HUES48 (cell line): ENCODE measurements at regions not wholly inside any gene's neighbourhood (a gene's known extent, or its start where the extent isn't known, plus 50 kb on each side); places are given as distances from the start of the nearest gene placed in this dataset.

Experiments used
- H3K27ac ChIP-seq: one replicate; pipeline ENCODE4 v1.7.0; 2013; ENCODE audit warnings: low read depth, low read length, inconsistent platforms
- H3K27me3 ChIP-seq: 2 replicates; pipeline ENCODE4 v1.6.1; 2013; ENCODE audit warnings: mild to moderate bottlenecking, low read length; ENCODE audit not compliant: control insufficient read depth, insufficient read depth
- H3K36me3 ChIP-seq: 2 replicates; pipeline ENCODE4 v1.6.1; 2013; ENCODE audit warnings: low read length; ENCODE audit not compliant: control insufficient read depth, insufficient read depth
- H3K4me1 ChIP-seq: 2 replicates; pipeline ENCODE4 v1.6.1; 2013; ENCODE audit warnings: mild to moderate bottlenecking, low read length; ENCODE audit not compliant: control insufficient read depth, insufficient read depth
- H3K4me3 ChIP-seq: 2 replicates; pipeline ENCODE4 v1.5.1; 2013; ENCODE audit warnings: mild to moderate bottlenecking, low read depth, low read length
- H3K9ac ChIP-seq: 2 replicates; pipeline ENCODE4 v1.6.1; 2013; ENCODE audit warnings: mild to moderate bottlenecking, low read depth, low read length, moderate library complexity
- H3K9me3 ChIP-seq: 2 replicates; pipeline ENCODE4 v1.6.1; 2013; ENCODE audit warnings: low read length; ENCODE audit not compliant: control insufficient read depth, insufficient read depth

DNA sequence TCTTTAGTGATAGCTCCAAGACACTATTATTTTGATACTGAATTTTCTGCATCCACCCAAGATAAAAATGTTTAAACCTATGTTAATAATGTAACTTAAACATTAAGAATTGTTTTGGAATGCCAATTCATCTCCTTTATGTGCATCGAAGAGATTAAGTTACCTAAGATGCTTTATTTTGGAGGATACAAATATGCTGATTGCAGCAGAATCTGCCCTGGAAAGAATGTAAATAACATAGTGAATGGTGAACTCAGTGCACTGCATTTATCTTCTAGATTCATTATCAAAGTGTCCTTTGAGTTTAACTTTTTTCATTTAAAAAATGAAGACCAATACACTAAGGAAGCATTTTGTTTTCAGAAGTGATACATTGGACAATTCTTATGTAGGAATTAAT lies 757.2 kb downstream of the MRPL39 start:
- H3K27me3 ChIP-seq, result no peaks in the 10 kb centered on the region
- H3K9ac ChIP-seq, result no peak overlapping the region
- no peak overlapping the region for H3K27ac ChIP-seq
- H3K36me3 ChIP-seq, result no peaks in the 10 kb centered on the region
- no peak overlapping the region for H3K4me3 ChIP-seq
- no peaks in the 10 kb centered on the region for H3K4me1 ChIP-seq
- H3K9me3 ChIP-seq, result no peaks in the 10 kb centered on the region

DNA sequence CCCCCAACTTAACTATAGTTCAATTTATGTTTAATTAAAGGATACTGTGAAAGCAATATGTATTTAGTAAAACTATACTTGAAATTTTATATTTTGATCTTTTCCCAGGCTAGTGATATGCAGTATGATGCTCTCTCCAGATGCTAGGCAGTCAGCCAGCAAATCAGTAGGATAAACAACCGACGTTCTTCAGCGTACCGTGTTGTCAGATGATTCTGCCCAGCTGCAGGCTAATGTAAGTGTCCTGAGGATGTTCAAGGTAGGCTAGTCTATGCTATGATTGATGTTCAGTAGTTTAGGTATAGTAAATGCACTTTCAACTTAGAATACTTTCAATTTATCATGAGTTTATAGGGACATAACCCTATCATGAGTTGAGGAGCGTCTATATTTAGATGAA lies 762.6 kb downstream of the MRPL39 start:
- Histone ChIP-seq H3K9me3 (peaks cover 6% of the 10 kb centered on the region; the same call in 1 of the 2 replicates), H3K27ac (no peak overlapping the region), H3K9ac (no peak overlapping the region), H3K27me3 (no peaks in the 10 kb centered on the region), H3K4me1 (no peaks in the 10 kb centered on the region), H3K4me3 (no peak overlapping the region), H3K36me3 (no peaks in the 10 kb centered on the region)

DNA sequence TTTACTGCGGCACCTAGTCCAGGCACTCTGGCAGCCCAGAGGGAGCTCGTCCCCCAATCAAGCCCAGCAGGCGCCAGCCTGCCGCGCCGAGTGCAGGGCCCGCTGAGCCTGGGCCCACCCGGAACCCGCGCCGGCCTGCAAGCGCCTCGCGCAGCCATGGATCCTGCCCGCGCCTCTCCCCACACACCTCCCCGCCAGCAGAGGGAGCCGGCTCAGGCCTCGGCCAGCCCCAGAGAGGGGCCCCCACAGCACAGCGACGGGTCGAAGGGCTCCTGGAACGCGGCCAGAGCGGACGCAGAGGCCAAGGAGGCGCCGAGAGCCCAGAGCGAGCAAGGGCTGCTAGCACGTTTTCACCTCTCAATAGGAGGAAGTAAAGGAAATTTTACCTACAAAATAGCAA lies 767.0 kb downstream of the MRPL39 start:
- Histone ChIP-seq H3K9me3 (peaks cover 6% of the 10 kb centered on the region; the same call in 1 of the 2 replicates), H3K4me3 (no peak overlapping the region), H3K27me3 (no peaks in the 10 kb centered on the region), H3K4me1 (no peaks in the 10 kb centered on the region), H3K9ac (no peak overlapping the region), H3K36me3 (no peaks in the 10 kb centered on the region), H3K27ac (no peak overlapping the region)

DNA sequence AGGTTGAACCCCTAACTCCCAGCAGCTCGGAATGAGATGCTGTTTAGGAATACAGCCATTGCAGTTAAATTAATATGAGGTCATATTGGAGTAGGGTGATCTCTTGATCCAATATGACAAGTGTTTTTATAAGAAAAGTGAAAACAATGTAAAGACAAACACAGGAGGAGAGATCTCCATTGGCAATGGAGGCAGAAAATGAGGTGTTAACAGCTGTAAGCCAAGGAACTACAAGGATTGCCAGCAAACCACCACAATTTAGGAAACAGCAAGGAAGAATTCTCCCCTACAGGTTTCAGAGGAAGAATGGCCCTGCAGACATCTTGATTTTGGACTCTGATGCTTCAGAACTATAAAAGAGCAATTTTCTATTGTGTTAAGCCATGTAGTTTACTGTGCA lies 774.3 kb downstream of the MRPL39 start:
- no peaks in the 10 kb centered on the region for H3K9me3 ChIP-seq
- H3K36me3 ChIP-seq, result no peaks in the 10 kb centered on the region
- H3K9ac ChIP-seq, result no peak overlapping the region
- H3K27me3 ChIP-seq, result no peaks in the 10 kb centered on the region
- H3K27ac ChIP-seq, result no peak overlapping the region
- H3K4me3 ChIP-seq, result no peak overlapping the region
- H3K4me1 ChIP-seq, result no peaks in the 10 kb centered on the region

DNA sequence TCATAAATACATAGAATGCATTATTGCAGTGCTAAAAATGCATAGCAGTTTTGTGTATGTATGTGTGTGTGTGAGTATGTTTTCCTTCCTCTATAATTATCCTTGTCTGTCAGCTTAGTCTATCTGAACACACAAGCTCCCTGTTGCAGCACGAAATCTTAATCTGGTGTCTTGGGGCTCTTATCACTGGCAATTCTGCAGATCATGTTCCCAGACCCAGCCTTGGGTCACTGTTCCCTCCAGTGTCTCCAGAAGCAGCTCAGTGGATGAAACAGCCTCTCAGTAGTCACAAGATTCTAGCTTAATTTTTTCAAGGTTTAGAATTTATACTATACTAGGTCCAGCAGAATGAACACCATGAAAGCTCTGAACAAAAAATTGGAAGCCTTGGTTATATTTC lies 777.9 kb downstream of the MRPL39 start:
- Histone ChIP-seq H3K9me3 (no peaks in the 10 kb centered on the region), H3K9ac (no peak overlapping the region), H3K27me3 (no peaks in the 10 kb centered on the region), H3K4me1 (no peaks in the 10 kb centered on the region), H3K27ac (no peak overlapping the region), H3K4me3 (no peak overlapping the region), H3K36me3 (no peaks in the 10 kb centered on the region)

DNA sequence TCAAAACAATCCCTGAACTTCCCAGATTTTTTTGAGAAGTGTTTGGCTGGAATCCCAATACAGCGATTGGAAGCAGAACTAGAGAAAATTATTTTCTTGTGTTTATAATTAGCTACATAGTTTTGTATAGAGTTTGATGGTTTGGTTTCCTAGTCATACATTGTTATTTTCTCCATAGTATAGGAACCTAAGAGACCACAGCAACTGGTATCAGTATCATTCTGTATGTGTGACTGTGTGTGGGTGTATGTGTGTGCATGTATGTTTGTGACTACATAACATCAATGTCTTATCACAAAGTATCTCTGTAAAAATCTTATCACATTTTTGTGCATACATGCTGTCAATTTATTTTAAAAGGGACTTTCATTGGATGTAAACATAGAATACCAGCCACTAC lies 780.5 kb downstream of the MRPL39 start:
- Histone ChIP-seq H3K27me3 (no peaks in the 10 kb centered on the region), H3K4me1 (no peaks in the 10 kb centered on the region), H3K27ac (no peak overlapping the region), H3K4me3 (no peak overlapping the region), H3K36me3 (no peaks in the 10 kb centered on the region), H3K9me3 (no peaks in the 10 kb centered on the region), H3K9ac (no peak overlapping the region)

DNA sequence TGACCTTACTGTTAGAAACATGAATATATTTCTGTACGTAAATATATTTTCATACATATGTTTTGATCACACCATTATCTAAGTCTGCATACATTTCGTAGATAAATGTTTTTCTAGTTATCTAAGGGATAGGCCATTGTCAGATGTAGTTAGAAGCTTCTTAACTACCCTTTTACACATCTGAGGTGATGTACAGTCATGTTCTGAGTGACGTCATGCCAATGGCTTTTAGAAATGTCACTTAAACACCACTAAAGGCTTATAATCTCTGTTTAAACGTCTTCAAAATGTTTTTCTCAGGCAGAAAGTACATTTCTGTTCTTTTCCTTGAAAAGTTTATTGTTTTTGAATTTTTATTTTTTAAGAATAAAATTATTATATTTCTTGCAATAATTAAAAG lies 781.9 kb downstream of the MRPL39 start:
- no peaks in the 10 kb centered on the region for H3K9me3 ChIP-seq
- H3K4me3 ChIP-seq, result no peak overlapping the region
- no peaks in the 10 kb centered on the region for H3K4me1 ChIP-seq
- no peaks in the 10 kb centered on the region for H3K36me3 ChIP-seq
- no peaks in the 10 kb centered on the region for H3K27me3 ChIP-seq
- no peak overlapping the region for H3K9ac ChIP-seq
- H3K27ac ChIP-seq, result no peak overlapping the region

DNA sequence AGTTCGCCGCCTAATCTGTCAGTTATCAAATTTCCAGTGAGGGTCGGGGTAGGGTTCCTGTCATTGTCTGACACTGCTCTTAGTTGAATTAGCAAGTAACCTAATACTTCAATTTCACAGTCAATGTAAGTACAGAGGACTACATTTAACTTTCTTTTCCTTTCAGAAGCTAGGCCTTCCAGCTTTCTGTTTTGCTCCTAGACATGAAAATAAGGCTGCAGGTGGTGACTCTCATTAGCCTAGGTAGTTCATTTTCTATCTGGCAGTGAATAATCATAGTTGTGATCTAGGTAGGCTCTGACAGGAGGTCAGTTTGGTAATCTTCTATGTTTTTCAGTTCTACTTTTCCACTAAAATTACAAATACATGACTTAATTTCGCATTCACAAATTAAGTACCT lies 783.1 kb downstream of the MRPL39 start:
- Histone ChIP-seq H3K36me3 (no peaks in the 10 kb centered on the region), H3K4me3 (no peak overlapping the region), H3K27ac (no peak overlapping the region), H3K27me3 (no peaks in the 10 kb centered on the region), H3K9ac (no peak overlapping the region), H3K4me1 (no peaks in the 10 kb centered on the region), H3K9me3 (no peaks in the 10 kb centered on the region)

DNA sequence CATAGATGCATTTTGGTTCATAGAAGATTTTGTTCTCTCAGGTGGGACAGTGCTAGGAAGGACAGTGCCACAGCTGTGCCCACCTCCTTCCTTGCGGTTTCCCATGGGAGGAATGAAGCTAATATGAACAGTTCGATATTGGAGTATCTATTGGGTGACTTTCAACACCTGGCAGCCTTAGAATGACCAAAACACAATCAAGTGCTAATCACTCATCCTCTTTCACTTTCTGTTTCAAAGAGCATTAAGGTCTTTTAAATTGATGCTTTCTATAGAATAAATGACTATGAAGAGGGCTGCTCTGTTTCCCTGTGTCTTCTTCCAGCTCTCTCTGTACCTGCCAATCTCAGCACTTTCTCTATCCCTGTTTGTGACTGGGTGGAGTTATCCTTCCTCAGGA lies 784.0 kb downstream of the MRPL39 start:
- Histone ChIP-seq H3K27me3 (no peaks in the 10 kb centered on the region), H3K27ac (no peak overlapping the region), H3K9me3 (no peaks in the 10 kb centered on the region), H3K36me3 (no peaks in the 10 kb centered on the region), H3K4me3 (no peak overlapping the region), H3K4me1 (no peaks in the 10 kb centered on the region), H3K9ac (no peak overlapping the region)

DNA sequence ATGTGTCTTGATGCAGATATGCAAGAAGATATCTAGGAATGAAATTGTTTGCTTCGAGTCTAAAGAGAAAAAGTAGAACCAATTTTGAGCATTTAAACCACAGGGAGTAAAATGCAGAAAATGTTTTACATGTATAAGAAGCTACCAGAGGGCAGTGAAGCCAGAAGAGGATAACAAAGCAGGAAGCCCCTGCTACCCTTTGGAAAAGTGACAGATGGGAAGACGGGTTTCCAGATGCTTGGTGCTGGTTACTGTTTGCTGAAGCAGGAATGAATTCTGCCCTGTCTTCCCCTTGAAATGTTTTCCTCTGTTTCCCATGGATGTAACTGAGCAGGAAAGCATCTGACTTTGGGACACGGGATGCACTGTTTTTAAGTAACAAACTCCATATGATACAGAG lies 822.2 kb downstream of the MRPL39 start:
- H3K4me3 ChIP-seq, result no peak overlapping the region
- no peaks in the 10 kb centered on the region for H3K27me3 ChIP-seq
- H3K9ac ChIP-seq, result no peak overlapping the region
- no peak overlapping the region for H3K27ac ChIP-seq
- H3K4me1 ChIP-seq, result no peaks in the 10 kb centered on the region
- H3K9me3 ChIP-seq, result no peaks in the 10 kb centered on the region
- H3K36me3 ChIP-seq, result no peaks in the 10 kb centered on the region

DNA sequence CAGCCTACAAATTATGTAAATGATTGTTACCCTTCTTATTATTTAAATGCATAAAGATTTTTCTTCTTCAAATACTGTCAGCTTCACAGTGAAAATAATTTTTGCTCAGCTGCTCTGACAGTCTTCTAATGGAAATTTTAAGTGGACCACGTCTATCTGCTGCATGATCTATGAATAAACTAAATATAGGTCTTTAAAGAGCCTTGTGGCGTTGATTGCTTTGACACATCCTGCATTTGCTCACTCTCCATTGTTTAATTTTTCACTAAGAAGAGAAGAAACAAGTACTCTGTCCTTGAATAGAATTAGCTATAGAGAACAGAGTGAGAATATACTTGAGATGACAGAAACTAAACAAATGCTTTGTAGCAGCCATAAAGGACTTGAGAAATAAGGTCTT lies 826.1 kb downstream of the MRPL39 start:
- Histone ChIP-seq H3K27me3 (no peaks in the 10 kb centered on the region), H3K9ac (no peak overlapping the region), H3K27ac (no peak overlapping the region), H3K9me3 (no peaks in the 10 kb centered on the region), H3K36me3 (no peaks in the 10 kb centered on the region), H3K4me3 (no peak overlapping the region), H3K4me1 (no peaks in the 10 kb centered on the region)
